G401.6 (cell line): ENCODE measurements at regions not wholly inside any gene's neighbourhood (a gene's known extent, or its start where the extent isn't known, plus 50 kb on each side); places are given as distances from the start of the nearest gene placed in this dataset.

Source experiments
- FAIRE-seq: peaks from 2 replicates; lab custom pipeline; 2012; peaks lifted over from hg19 to GRCh38; lab: Jason Lieb, UNC

DNA sequence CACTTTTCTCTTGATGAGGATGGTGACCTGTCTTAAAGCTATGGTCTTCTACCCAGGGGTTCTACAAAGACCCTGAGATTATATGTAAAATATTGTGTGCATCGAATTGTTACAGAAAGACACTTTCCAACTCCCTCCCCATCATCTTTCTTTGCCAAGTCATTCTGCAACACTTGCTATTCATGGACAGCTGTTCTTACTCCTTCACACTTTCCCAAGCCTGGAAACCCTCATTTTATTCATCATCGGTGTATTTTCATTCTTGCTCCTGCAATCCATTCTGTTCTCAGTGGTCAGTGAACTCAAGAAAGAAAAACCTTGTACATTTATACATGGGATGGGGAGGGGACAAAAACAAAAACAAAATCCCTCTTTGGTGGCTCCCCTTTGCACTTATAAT lies 90.5 kb upstream of the STXBP6 start:
- FAIRE-seq = no peak

GRCh38 chr14:25136811-25137210 lies 86.9 kb upstream of the STXBP6 start:
- FAIRE-seq = no peak

DNA sequence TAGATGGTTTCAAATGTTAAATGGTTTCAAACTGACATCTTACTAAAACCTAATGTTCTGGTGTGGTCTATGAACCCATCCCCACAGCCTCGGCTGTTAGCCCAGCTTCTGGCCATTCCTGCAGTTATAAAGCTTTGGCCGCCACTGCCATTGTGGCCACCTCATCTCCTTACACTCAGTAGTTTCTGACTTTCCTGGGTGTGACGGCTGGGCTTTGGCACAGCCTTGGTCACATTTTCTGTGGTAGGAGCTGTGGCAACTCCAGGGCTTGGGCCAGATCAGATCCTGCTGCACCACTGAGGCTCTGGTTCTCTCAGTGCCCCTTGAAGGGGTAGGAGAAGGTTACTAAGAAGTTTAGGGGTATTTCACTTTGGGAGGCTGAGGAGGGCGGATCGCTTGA lies 84.2 kb upstream of the STXBP6 start:
- FAIRE-seq = no peak

- no peak for FAIRE-seq
Observed at GRCh38 chr14:25132732-25133422, 82.9 kb upstream of the STXBP6 start.

DNA sequence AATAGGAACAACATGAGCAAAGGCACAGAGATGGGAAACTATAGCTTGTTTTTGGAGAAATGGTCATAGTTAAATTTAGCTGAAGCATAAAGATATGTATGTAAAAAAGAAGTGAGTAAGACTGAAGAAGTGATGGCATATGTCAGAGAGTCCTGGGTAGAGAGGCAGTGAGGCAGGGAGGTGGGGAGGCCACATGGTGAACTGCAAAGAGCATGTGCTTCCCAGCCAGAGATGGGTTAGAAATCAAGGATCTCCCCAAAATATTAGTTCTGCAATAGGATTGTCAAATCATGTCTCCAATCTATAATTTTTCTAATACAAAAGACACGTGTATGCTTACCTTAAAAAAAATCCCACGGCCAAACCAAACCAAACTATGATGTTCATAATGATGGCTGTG lies 82.1 kb upstream of the STXBP6 start:
- FAIRE-seq = no peak

DNA sequence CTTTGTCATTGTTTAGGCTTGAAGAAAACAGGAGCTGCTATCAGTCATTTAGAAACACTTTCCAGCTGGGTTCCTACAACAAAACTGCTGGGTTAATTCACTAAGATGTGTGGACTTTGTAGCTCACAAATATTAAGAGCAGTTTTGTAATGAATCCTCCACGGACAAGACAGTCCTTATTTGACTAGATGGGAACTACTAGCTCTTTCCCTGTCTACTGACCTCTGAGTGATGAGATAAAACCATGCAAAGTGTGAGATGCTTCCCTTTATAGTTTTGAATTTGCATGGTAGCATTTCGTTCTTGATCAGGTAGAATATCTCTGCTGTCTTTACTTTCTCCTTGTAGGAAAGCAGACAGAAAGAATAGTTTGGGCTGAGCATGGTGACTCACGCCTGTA lies 72.9 kb upstream of the STXBP6 start:
- no peak for FAIRE-seq

- no peak for FAIRE-seq
Observed at GRCh38 chr14:25122211-25122610, 72.3 kb upstream of the STXBP6 start.

DNA sequence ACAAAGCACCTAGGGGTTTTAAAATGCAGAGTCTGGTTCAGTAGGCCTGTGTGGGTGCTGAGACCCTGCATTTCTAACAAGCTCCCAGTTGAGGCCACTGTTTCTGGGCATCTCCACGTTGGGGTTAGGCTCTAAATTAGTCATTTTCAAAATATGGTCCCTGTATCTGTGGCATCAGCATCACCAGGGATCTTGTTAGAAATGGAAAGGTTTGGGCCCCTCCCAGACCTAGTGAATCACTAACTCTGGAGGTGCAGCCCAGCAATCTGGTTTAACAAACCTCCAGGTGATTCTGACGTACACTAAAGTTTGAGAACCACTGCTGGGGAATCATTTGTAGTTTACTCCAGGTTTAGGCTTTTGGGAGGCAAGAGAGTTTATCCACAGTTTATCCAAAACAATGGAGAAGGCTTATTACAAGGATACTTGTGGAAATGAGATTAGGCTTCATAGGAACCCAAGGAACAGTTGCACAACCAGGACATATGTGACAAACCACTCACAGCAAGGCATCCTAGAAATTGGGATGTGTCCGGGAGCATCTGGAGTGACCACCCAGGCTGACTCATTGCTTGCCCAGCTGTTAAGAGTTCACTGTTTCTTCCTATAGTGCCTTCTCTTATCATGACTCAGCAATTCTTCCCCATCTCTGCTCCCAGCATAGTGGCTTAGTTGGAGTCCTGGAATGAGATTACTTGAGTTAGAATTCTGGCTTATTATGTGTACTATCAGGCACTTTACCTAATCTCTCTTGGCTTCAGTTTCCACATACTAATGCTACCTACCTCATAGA lies 71.6 kb upstream of the STXBP6 start:
- FAIRE-seq = no peak

DNA sequence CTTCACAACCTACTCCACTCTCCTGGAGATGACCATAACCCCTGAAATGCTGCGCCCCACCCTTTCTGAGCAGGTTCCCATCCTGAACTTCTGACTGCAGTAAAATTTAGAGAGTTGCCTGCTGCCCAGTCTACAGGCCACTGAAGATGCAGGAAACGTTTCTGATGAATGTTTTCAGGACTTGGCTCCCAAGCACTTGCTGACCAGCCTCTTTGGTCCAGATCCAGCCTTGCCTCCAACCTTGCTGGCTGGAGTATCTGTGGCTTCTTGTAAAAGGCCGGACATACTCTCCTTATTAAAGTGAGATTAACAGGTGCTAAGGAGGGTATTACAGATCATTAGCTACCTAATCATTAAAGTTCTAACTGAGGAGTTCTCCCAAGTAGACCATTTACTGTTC lies 70.3 kb upstream of the STXBP6 start:
- no peak for FAIRE-seq

GRCh38 chr14:25118671-25119070 lies 68.7 kb upstream of the STXBP6 start:
- no peak for FAIRE-seq

DNA sequence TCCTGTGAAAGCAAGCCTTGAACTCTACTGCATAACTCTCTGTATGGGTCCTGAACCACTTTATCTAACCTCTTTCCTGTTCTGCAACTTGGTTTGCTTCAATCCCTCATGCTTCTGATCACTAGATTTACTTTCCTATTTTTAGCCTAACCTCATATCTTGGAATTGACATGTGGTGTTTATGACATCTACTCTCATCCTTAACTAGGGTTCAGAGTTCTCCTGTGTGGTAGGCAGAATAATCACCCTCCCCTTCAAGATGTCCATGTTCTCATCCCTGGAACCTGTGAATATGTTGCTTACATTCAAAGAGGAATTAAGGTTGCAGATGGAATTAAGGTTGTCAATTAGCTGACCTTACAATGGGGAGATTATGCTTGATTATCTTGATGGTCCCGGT lies 67.4 kb upstream of the STXBP6 start:
- no peak for FAIRE-seq

DNA sequence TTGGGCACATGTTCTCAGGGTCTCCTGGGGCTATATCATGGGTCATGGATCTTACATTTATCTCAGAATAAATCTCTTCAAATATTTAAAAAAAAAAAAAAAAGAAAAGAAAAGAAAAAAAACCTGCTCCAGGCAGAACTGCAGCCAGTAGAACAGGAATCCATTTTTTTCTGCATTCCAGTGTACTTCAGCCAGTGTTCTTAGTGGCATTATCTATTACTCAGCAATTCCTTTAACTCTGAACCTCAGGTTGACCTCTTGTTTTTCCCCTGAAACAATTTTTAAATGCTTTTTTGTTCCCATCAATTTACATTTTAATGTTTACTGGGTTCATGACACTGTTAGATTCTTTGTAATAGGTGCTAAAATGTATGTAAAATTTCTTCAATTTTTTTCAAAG lies 66.7 kb upstream of the STXBP6 start:
- FAIRE-seq = no peak

DNA sequence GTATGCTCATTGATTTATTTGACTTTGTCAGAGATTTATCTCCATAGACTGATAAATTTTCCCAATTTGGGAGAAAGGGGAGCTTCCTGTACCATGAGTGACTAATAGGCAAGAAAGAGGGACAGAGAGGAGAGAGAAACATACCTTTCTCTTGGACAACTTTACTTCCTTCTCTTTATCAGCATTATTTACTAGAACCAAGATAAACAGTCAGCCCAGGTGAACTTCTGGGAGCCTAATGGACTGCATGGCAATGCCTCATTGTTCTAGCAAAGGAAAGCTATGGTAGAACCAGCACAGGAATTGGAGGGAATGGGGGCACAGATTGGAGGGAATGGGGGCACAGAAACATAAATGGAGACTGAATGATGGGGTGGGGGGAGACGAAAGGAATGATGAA lies 63.4 kb upstream of the STXBP6 start:
- no peak for FAIRE-seq

DNA sequence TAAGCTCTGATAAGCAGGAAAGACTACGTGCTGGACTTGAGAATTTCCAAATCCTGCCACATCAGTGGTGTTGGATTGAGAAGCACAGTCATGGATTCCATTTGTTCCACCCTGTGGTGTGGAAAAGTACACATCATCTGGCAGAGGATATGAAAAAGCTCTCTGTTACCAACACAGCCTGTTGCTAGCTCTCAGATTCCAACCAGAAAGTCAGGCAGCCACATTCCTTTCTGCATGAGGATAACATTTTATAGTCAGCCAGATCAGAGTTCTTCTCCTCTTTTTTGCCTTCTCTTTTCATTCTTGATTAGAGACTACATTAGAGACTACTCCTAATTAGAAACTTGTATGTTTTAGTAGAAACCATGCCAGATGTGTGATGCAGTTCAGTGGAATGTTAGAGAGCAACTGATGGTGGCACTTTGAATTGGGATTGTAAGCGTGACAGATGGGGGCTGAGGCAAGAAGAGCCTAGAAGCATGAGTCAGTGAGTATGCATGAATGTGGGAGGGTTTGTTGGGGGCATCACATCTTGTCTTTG lies 61.2 kb upstream of the STXBP6 start:
- no peak for FAIRE-seq

- FAIRE-seq = no peak
Observed at GRCh38 chr14:25110106-25110505, 60.2 kb upstream of the STXBP6 start.

- FAIRE-seq = no peak
Observed at GRCh38 chr14:25108959-25109358, 59.0 kb upstream of the STXBP6 start.

GRCh38 chr14:25108291-25108690 lies 58.3 kb upstream of the STXBP6 start:
- no peak for FAIRE-seq

GRCh38 chr14:25103820-25104219 lies 53.9 kb upstream of the STXBP6 start:
- FAIRE-seq = no peak

DNA sequence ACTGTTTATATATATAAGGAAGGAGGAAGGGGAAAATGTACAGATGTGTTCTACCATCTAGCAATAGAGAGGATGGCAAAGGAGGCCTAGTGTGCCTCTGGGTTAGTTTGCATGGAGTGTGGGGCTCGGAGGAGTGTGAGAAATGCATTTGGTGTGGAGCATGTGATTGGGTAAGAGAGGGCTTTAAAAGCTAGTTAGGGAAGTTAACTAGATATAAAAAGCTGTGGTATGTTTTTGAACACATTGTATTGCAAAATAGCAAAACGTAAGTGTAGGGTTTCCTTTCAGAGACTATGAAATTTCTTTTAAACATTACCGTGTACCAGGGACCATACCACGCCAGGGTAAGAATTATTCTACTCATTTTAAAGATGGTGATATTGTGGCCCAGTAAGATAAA lies 53.3 kb upstream of the STXBP6 start:
- no peak for FAIRE-seq

DNA sequence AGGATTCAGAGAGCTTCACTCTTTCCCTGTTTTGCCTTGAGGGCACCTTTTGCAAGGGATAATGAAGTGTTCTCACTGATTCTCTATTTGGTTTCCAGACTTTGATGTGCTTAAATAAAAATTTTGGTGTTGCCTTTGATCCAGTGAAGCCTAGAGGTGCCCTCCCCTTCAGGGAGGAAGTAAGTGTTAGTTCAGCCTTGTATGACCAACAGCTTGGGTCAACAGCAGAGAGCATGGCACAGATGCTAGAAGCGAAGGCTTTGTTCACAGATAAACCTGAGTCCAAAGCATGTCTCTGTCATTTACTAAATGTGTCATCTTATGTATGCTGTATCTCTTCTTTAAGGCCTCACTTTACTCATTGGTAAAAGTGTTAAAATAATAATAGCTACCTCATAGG lies 52.8 kb upstream of the STXBP6 start:
- FAIRE-seq = no peak

DNA sequence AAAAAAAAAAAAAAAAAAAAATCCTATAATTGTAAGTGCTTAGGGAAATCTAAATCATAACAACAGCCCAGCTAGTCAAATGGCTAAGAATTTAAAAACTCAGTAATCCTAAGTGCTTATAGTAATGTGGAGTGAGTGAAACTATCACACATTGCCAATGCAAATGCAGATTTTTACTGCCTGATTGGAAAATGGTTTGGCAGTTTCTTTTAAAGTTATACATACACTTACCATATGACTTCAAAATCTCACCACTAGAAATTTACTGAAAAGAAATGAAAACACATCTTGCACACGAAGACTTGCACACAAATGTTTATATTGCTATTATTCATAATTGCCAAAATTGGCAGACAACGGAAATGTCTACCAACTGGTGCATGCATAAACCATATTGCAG lies 51.3 kb upstream of the STXBP6 start:
- FAIRE-seq = no peak
